ENCODE measurements at regions not wholly inside any gene's neighbourhood (a gene's known extent, or its start where the extent isn't known, plus 50 kb on each side); places are given as distances from the start of the nearest gene placed in this dataset.

DNA sequence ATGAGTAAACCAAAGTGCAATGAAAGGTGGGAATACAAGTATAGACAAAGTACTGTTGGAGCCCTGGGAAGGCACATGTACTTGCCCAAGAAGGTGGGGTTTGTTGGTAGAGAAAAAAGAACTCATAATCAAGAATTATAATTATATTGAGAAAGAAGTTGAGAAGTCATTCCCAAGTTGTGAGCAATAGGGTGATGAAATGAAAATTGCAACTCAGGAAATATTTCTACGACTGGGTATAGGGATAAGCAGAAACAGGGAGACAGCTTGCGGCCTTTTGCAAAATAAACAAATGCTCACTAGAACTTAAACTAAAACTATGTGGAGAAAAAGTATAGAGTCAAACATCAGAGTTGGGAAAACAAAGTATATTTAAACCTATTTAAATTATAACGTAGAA is 250.7 kb upstream of the FAM83B start:
- intact Hi-C loops (cut with DNase I), result no loop called here
- no peak overlapping the region for H3K27ac ChIP-seq
- TF ChIP-seq, protein P1, sequence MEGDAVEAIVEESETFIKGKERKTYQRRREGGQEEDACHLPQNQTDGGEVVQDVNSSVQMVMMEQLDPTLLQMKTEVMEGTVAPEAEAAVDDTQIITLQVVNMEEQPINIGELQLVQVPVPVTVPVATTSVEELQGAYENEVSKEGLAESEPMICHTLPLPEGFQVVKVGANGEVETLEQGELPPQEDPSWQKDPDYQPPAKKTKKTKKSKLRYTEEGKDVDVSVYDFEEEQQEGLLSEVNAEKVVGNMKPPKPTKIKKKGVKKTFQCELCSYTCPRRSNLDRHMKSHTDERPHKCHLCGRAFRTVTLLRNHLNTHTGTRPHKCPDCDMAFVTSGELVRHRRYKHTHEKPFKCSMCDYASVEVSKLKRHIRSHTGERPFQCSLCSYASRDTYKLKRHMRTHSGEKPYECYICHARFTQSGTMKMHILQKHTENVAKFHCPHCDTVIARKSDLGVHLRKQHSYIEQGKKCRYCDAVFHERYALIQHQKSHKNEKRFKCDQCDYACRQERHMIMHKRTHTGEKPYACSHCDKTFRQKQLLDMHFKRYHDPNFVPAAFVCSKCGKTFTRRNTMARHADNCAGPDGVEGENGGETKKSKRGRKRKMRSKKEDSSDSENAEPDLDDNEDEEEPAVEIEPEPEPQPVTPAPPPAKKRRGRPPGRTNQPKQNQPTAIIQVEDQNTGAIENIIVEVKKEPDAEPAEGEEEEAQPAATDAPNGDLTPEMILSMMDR (IDR thresholded peaks at IDR 0.05), result no peak
- TF ChIP-seq POLR2AphosphoS5 (IDR thresholded peaks at IDR 0.05; ENCODE audit: insufficient read depth in 1 of 2, low read depth in 1 of 2) (no peak), POLR2A (IDR thresholded peaks at IDR 0.05) (no peak)

DNA sequence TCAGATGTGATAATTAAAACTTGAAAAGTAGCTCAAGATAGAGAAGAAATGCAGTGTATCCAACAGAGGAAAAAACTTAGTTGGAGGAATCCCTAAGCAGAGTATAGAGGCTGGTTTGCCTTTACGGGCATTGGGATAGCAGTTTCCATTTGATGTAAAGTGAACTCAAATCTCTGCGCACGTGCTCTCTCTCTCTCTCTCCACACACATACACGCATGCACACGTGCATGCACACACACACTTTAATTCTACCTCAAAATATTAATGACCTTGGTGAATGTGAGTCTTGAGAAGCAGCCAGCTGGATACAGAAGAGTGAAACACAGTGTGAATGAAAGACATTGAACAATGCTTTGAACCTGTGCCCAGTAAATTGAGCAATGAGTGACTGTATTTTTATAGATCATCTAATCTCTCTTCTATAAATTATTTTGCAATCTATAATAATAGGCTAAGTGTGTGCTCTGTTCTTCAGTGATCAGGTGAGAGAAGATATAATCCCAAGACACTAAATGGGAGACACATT is 247.7 kb upstream of the FAM83B start:
- TF ChIP-seq, protein P1 (IDR thresholded peaks at IDR 0.05), result no peak
- no peak for TF ChIP-seq POLR2A (IDR thresholded peaks at IDR 0.05)
- no peak for TF ChIP-seq POLR2AphosphoS5 (IDR thresholded peaks at IDR 0.05; ENCODE audit: insufficient read depth in 1 of 2, low read depth in 1 of 2)
- Histone ChIP-seq H3K27me3 (no peaks in the 10 kb centered on the region), H3K36me3 (no peaks in the 10 kb centered on the region), H3K27ac (no peak overlapping the region), H3K9me3 (no peaks in the 10 kb centered on the region), H3K4me3 (no peak overlapping the region), H3K4me1 (no peaks in the 10 kb centered on the region)
- intact Hi-C loops (cut with DNase I), result no loop called here
- no peak for DNase-seq (ENCODE audit: extremely low spot score in 2 of 2)

More for the DNA sequence above, 250.7 kb upstream of the FAM83B start:
- no peak overlapping the region for H3K4me3 ChIP-seq
- DNase-seq (ENCODE audit: extremely low spot score in 2 of 2), result no peak
- H3K4me1 ChIP-seq, result no peaks in the 10 kb centered on the region
- H3K27me3 ChIP-seq, result no peaks in the 10 kb centered on the region
- H3K36me3 ChIP-seq, result no peaks in the 10 kb centered on the region
- no peaks in the 10 kb centered on the region for H3K9me3 ChIP-seq

DNA sequence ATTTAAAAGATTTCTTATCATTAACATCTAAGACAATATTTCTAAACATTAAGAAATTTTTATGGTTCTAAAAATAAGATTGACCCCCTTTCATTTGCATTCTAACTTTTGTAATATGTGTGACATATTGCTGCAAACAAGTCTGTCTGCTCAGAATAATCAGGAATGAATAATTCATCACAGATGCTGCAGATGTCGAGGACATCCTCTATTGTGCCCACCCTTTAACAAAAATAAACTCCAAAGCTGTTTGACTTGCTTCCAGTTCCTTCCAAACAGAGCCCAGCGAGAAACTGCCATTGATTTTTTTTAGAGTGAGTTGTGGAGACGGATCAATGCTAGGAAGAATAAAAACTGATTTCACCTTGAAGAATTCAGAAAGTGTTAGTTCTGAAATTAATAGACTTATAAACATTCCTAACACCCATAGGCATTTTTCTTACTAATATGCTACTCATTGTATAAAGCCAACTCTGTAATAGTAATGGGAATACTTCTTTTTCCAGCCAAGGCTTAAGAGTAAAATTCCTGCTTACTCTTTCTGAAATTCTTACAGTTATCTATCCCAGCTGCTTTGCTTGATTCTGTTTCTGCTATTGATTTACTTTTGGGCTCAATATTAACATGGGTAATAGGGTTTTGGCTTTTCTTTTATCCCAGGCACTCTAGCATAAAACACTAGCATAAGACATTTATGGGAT is 244.8 kb upstream of the FAM83B start:
- no peak for DNase-seq (ENCODE audit: extremely low spot score in 2 of 2)
- Histone ChIP-seq H3K4me1 (no peaks in the 10 kb centered on the region), H3K27ac (no peak overlapping the region), H3K9me3 (no peaks in the 10 kb centered on the region), H3K27me3 (no peaks in the 10 kb centered on the region), H3K36me3 (no peaks in the 10 kb centered on the region), H3K4me3 (no peak overlapping the region)
- intact Hi-C loops (cut with DNase I), result no loop called here
- TF ChIP-seq, protein P1 (IDR thresholded peaks at IDR 0.05), result no peak
- TF ChIP-seq POLR2AphosphoS5 (IDR thresholded peaks at IDR 0.05; ENCODE audit: insufficient read depth in 1 of 2, low read depth in 1 of 2), result no peak
- TF ChIP-seq POLR2A (IDR thresholded peaks at IDR 0.05), result no peak

DNA sequence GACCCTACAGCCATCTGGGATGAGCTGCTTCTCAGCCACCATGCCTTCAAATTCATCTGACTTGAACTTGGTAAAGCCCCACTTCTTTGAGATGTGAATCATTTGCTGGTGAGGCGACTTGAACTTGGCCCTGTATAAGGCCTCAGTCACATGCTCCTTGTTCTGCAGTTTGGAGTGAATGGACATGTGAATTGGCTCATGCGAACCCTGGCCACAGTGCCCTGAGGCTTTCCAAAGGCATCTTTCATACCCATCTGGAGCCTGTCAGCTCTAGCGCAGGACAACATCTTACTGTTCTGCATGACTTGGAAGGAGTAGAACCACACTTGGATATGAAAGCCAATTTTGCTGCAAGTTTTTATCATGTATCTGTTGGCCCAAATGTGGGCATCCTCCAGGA is 244.0 kb upstream of the FAM83B start:
- Histone ChIP-seq H3K27me3 (no peaks in the 10 kb centered on the region), H3K27ac (no peak overlapping the region), H3K4me3 (no peak overlapping the region), H3K36me3 (no peaks in the 10 kb centered on the region), H3K4me1 (no peaks in the 10 kb centered on the region), H3K9me3 (no peaks in the 10 kb centered on the region)
- intact Hi-C loops (cut with DNase I), result no loop called here
- no peak for DNase-seq (ENCODE audit: extremely low spot score in 2 of 2)
- TF ChIP-seq POLR2A (IDR thresholded peaks at IDR 0.05) (no peak), POLR2AphosphoS5 (IDR thresholded peaks at IDR 0.05; ENCODE audit: insufficient read depth in 1 of 2, low read depth in 1 of 2) (no peak)
- TF ChIP-seq, protein P1 (IDR thresholded peaks at IDR 0.05), result no peak

DNA sequence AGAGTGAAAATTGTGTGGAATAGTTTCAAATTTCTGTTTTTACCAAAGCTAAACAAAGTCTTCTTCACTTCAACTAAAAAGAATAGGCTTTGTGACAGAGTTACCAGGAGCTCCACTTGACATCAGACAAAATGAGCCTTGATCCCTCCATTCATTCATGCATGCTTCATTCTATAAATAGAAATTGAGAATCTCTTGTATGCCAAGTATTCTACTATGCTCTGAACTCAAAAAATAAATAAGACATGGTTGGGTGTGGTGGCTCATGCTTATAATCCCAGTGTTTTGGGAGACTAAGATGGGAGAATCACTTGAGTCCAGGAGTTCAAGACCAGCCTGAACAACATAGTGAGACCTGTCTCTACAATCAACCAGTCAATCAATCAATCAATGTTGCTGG is 236.6 kb upstream of the FAM83B start:
- H3K27ac ChIP-seq, result no peak overlapping the region
- DNase-seq (ENCODE audit: extremely low spot score in 2 of 2), result no peak
- TF ChIP-seq POLR2AphosphoS5 (IDR thresholded peaks at IDR 0.05; ENCODE audit: insufficient read depth in 1 of 2, low read depth in 1 of 2) (no peak), POLR2A (IDR thresholded peaks at IDR 0.05) (no peak)
- TF ChIP-seq, protein P1 (IDR thresholded peaks at IDR 0.05), result no peak
- H3K4me1 ChIP-seq, result no peaks in the 10 kb centered on the region
- H3K4me3 ChIP-seq, result no peak overlapping the region
- intact Hi-C loops (cut with DNase I), result no loop called here
- H3K36me3 ChIP-seq, result no peaks in the 10 kb centered on the region
- H3K27me3 ChIP-seq, result no peaks in the 10 kb centered on the region
- H3K9me3 ChIP-seq, result no peaks in the 10 kb centered on the region

Measured in vagina (tissue), 2 donors.